Gastrocnemius medialis (tissue), 4 donors: ENCODE measurements at regions not wholly inside any gene's neighbourhood (a gene's known extent, or its start where the extent isn't known, plus 50 kb on each side); places are given as distances from the start of the nearest gene placed in this dataset.

Experiments
- POLR2A ChIP-seq, 2 donors: fragments of 450-650 bp; IDR thresholded peaks; one replicate each; pipeline ENCODE4 v1.6.1; 2017; ENCODE audit warnings: antibody characterized with exemption in 2 of 2, mild to moderate bottlenecking in 2 of 2, moderate library complexity in 2 of 2
- TF ChIP-seq, protein P1 (sequence below), 5 experiments: fragments of 450-650 bp in 3 of 5; fragments of 200-600 bp in 2 of 5; sonication (generic) in 2 of 5; IDR thresholded peaks in 4 of 5; conservative IDR thresholded peaks in 1 of 5; 1 replicate in 4 of 5; 2 replicates in 1 of 5; pipeline ENCODE4 v1.5.1; 2016 to 2019; ENCODE audit warnings: antibody characterized with exemption in 5 of 5, mild to moderate bottlenecking in 3 of 5, moderate library complexity in 3 of 5

GRCh38 chr14:85325134-85326017 is 204.6 kb upstream of the FLRT2 start:
- TF ChIP-seq, protein P1, sequence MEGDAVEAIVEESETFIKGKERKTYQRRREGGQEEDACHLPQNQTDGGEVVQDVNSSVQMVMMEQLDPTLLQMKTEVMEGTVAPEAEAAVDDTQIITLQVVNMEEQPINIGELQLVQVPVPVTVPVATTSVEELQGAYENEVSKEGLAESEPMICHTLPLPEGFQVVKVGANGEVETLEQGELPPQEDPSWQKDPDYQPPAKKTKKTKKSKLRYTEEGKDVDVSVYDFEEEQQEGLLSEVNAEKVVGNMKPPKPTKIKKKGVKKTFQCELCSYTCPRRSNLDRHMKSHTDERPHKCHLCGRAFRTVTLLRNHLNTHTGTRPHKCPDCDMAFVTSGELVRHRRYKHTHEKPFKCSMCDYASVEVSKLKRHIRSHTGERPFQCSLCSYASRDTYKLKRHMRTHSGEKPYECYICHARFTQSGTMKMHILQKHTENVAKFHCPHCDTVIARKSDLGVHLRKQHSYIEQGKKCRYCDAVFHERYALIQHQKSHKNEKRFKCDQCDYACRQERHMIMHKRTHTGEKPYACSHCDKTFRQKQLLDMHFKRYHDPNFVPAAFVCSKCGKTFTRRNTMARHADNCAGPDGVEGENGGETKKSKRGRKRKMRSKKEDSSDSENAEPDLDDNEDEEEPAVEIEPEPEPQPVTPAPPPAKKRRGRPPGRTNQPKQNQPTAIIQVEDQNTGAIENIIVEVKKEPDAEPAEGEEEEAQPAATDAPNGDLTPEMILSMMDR (IDR thresholded peaks at IDR 0.05 in 4 of 5, conservative IDR thresholded peaks at IDR 0.05 in 1 of 5), result no peak
- TF ChIP-seq POLR2A (IDR thresholded peaks at IDR 0.05), result no peak
